HL-60 (cell line): ENCODE measurements at regions not wholly inside any gene's neighbourhood (a gene's known extent, or its start where the extent isn't known, plus 50 kb on each side); places are given as distances from the start of the nearest gene placed in this dataset.

Experiments used
- DNase-seq, 2 experiments: peaks; one replicate each; pipeline ENCODE4 v3.0.0-alpha.2; 2010 to 2020; ENCODE audit warnings: low read depth in 1 of 2, low spot score in 1 of 2
- H3K27ac ChIP-seq: fragments of 250-450 bp; sonication (Bioruptor Pico); replicated peaks from 2 replicates; pipeline ENCODE4 v1.5.1; 2020; ENCODE audit warnings: mild to moderate bottlenecking, moderate library complexity
- H3K27me3 ChIP-seq: fragments of 250-450 bp; sonication (Bioruptor Pico); 2 replicates; pipeline ENCODE4 v1.5.1; 2021; ENCODE audit warnings: mild to moderate bottlenecking, moderate library complexity; ENCODE audit not compliant: insufficient read depth, poor library complexity, severe bottlenecking
- H3K4me3 ChIP-seq: replicated peaks from 2 replicates; pipeline ENCODE4 v1.5.1; 2011; ENCODE audit warnings: mild to moderate bottlenecking, control low read depth, low read length; ENCODE audit not compliant: insufficient read depth
- GABPA ChIP-seq: IDR thresholded peaks from 2 replicates; pipeline ENCODE4 v1.6.1; 2012; ENCODE audit warnings: low read depth
- POLR2AphosphoS5 ChIP-seq: IDR thresholded peaks from 2 replicates; pipeline ENCODE4 v1.6.1; 2012; ENCODE audit warnings: low read depth
- REST ChIP-seq: IDR thresholded peaks from 2 replicates; pipeline ENCODE4 v1.6.1; 2012; ENCODE audit warnings: low read depth; ENCODE audit not compliant: insufficient replicate concordance
- SPI1 ChIP-seq: IDR thresholded peaks from 2 replicates; pipeline ENCODE4 v1.6.1; 2012; ENCODE audit warnings: low read depth, mild to moderate bottlenecking, borderline replicate concordance
- TF ChIP-seq, protein P1 (sequence below): IDR thresholded peaks from one replicate; pipeline ENCODE4 v1.5.1; 2011; ENCODE audit warnings: low read length, control low read depth, inconsistent platforms; ENCODE audit not compliant: insufficient read depth

DNA sequence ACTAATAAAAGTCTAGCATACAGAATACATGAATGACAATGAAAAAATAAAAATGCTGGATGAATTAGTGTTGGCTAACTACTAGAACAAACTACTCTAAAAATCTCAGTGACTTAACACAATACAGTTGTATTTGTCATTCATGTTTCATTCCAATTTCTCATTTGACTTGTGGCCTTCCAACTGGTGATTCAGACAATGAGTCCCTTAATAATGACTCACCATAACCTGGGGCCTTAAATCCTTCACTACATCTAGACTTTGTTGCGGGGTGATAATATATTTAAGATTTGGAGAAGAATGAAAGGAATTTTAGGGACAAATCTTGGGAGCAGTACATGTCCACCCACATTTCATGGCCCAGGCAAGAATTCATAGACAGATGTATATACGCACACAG lies 90.5 kb upstream of the POM121L12 start:
- TF ChIP-seq GABPA (no peak), REST (no peak), SPI1 (no peak), POLR2AphosphoS5 (no peak)
- TF ChIP-seq, protein P1, sequence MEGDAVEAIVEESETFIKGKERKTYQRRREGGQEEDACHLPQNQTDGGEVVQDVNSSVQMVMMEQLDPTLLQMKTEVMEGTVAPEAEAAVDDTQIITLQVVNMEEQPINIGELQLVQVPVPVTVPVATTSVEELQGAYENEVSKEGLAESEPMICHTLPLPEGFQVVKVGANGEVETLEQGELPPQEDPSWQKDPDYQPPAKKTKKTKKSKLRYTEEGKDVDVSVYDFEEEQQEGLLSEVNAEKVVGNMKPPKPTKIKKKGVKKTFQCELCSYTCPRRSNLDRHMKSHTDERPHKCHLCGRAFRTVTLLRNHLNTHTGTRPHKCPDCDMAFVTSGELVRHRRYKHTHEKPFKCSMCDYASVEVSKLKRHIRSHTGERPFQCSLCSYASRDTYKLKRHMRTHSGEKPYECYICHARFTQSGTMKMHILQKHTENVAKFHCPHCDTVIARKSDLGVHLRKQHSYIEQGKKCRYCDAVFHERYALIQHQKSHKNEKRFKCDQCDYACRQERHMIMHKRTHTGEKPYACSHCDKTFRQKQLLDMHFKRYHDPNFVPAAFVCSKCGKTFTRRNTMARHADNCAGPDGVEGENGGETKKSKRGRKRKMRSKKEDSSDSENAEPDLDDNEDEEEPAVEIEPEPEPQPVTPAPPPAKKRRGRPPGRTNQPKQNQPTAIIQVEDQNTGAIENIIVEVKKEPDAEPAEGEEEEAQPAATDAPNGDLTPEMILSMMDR, result no peak
- Histone ChIP-seq H3K4me3 (no peak overlapping the region), H3K27ac (no peak overlapping the region), H3K27me3 (no peaks in the 10 kb centered on the region)
- DNase-seq, result no peak

DNA sequence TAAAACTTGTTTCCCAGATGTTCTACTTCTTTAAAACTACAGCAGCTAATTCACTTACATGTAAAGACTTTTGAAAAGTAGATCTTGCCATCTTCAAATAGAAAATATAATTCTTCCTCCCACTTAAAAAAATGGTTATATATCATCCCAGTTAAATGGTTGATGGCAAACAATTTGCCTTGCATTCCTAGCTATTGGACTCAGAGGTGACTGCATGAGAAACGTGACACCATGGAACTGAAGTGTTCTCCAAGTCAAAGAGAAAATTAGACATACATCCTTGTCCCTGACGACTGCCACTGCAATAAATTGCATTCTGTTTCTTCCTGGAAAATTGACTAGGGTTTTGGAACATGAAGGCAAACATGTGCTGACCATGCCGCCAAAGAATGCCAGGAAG lies 95.0 kb upstream of the POM121L12 start:
- H3K27me3 ChIP-seq, result no peaks in the 10 kb centered on the region
- no peak for DNase-seq
- TF ChIP-seq REST, result no peak
- TF ChIP-seq GABPA, result no peak
- no peak overlapping the region for H3K27ac ChIP-seq
- no peak overlapping the region for H3K4me3 ChIP-seq

GRCh38 chr7:52938455-52939133 lies 96.8 kb upstream of the POM121L12 start:
- Histone ChIP-seq H3K27ac (no peak overlapping the region), H3K27me3 (no peaks in the 10 kb centered on the region), H3K4me3 (no peak overlapping the region)
- TF ChIP-seq GABPA (no peak), POLR2AphosphoS5 (no peak), REST (no peak), SPI1 (no peak)
- TF ChIP-seq, protein P1, result no peak
- DNase-seq, result no peak
